ENCODE measurements at regions not wholly inside any gene's neighbourhood (a gene's known extent, or its start where the extent isn't known, plus 50 kb on each side); places are given as distances from the start of the nearest gene placed in this dataset.

- Mint-ChIP-seq H3K4me3 (no peak overlapping the region), H3K36me3 (no peaks in the 10 kb centered on the region), H3K27ac (no peak overlapping the region), H3K4me1 (no peaks in the 10 kb centered on the region), H3K27me3 (no peaks in the 10 kb centered on the region), H3K9me3 (peaks cover 17 to 43% (median 18%) of the 10 kb centered on the region in 3 donors)
- Histone ChIP-seq H3K9me3 (no peaks in the 10 kb centered on the region), H3K27ac (ENCODE audit: low read length) (no peak overlapping the region), H3K4me1 (ENCODE audit: control insufficient read depth in 1 of 2, extremely low read depth in 1 of 2, insufficient read depth in 2 of 2, low read length in 2 of 2) (no peaks in the 10 kb centered on the region), H3K27me3 (replicated peaks in 1 of 2; ENCODE audit: control insufficient read depth in 2 of 2, extremely low read depth in 1 of 2, insufficient read depth in 2 of 2, low read length in 1 of 2) (no peaks in the 10 kb centered on the region), H3K36me3 (ENCODE audit: control insufficient read depth in 2 of 2, extremely low read depth in 1 of 2, insufficient read depth in 1 of 2, low read length in 1 of 2) (no peaks in the 10 kb centered on the region), H3K4me3 (ENCODE audit: control insufficient read depth in 1 of 2, extremely low read depth in 1 of 2, low read length in 1 of 2) (no peak overlapping the region)
- DNase-seq = no peak
- ChIA-PET CTCF (no interaction called here), POLR2A (no interaction called here)
- ATAC-seq (replicated peaks in 1 of 4) = no peak
- WGBS (ENCODE audit: insufficient coverage) = 90% methylated on average over 1 of the region's 1 CpG
These were observed 1074.7 kb downstream of the ADGRL3 start for GRCh38 chr4:62274782-62275181.

GRCh38 chr4:62271107-62271506 lies 1071.0 kb downstream of the ADGRL3 start:
- POLR2A ChIA-PET = no interaction called here
- Mint-ChIP-seq H3K9me3 (peaks cover 18 to 32% (median 23%) of the 10 kb centered on the region in 3 donors), H3K4me3 (no peak overlapping the region), H3K27me3 (no peaks in the 10 kb centered on the region), H3K27ac (peak overlapping the region in 1 of 2 donors; percentile 44), H3K4me1 (no peaks in the 10 kb centered on the region), H3K36me3 (no peaks in the 10 kb centered on the region)
- Histone ChIP-seq H3K36me3 (ENCODE audit: control insufficient read depth in 2 of 2, extremely low read depth in 1 of 2, insufficient read depth in 1 of 2, low read length in 1 of 2) (no peaks in the 10 kb centered on the region), H3K9me3 (no peaks in the 10 kb centered on the region), H3K4me3 (ENCODE audit: control insufficient read depth in 1 of 2, extremely low read depth in 1 of 2, low read length in 1 of 2) (no peak overlapping the region), H3K27ac (ENCODE audit: low read length) (no peak overlapping the region), H3K4me1 (ENCODE audit: control insufficient read depth in 1 of 2, extremely low read depth in 1 of 2, insufficient read depth in 2 of 2, low read length in 2 of 2) (no peaks in the 10 kb centered on the region), H3K27me3 (replicated peaks in 1 of 2; ENCODE audit: control insufficient read depth in 2 of 2, extremely low read depth in 1 of 2, insufficient read depth in 2 of 2, low read length in 1 of 2) (no peaks in the 10 kb centered on the region)
- ATAC-seq (replicated peaks in 1 of 4) = no peak
- CTCF ChIA-PET = no interaction called here
- 100% methylated on average over 2 of the region's 4 CpGs for WGBS (ENCODE audit: insufficient coverage)
- DNase-seq = no peak

- Histone ChIP-seq H3K27ac (ENCODE audit: low read length) (no peak overlapping the region), H3K4me1 (ENCODE audit: control insufficient read depth in 1 of 2, extremely low read depth in 1 of 2, insufficient read depth in 2 of 2, low read length in 2 of 2) (no peaks in the 10 kb centered on the region), H3K9me3 (no peaks in the 10 kb centered on the region), H3K27me3 (replicated peaks in 1 of 2; ENCODE audit: control insufficient read depth in 2 of 2, extremely low read depth in 1 of 2, insufficient read depth in 2 of 2, low read length in 1 of 2) (no peaks in the 10 kb centered on the region), H3K36me3 (ENCODE audit: control insufficient read depth in 2 of 2, extremely low read depth in 1 of 2, insufficient read depth in 1 of 2, low read length in 1 of 2) (no peaks in the 10 kb centered on the region), H3K4me3 (ENCODE audit: control insufficient read depth in 1 of 2, extremely low read depth in 1 of 2, low read length in 1 of 2) (no peak overlapping the region)
- H3K4me1 Mint-ChIP-seq = no peaks in the 10 kb centered on the region
- H3K9me3 Mint-ChIP-seq = peaks cover 16 to 31% (median 21%) of the 10 kb centered on the region in 3 donors
- DNase-seq (no peak), ATAC-seq (replicated peaks in 1 of 4) (no peak)
- CTCF ChIA-PET = no interaction called here
- no peaks in the 10 kb centered on the region for H3K27me3 Mint-ChIP-seq
- POLR2A ChIA-PET = no interaction called here
- H3K36me3 Mint-ChIP-seq = no peaks in the 10 kb centered on the region
- 86% methylated on average over 1 of the region's 4 CpGs for WGBS (ENCODE audit: insufficient coverage)
- no peak overlapping the region for H3K4me3 Mint-ChIP-seq
- H3K27ac Mint-ChIP-seq = no peak overlapping the region
These were observed 1069.8 kb downstream of the ADGRL3 start for GRCh38 chr4:62269918-62270317.

GRCh38 chr4:62263454-62263853 lies 1063.3 kb downstream of the ADGRL3 start:
- H3K27ac ChIP-seq (ENCODE audit: low read length) = no peak overlapping the region
- H3K4me1 Mint-ChIP-seq = no peaks in the 10 kb centered on the region
- H3K4me3 Mint-ChIP-seq = no peak overlapping the region
- ChIA-PET CTCF (interaction anchor here in 1 of 2 donors (0.5 kb wide), 1 partner anchor 32 kb away, joined by 3 read pairs; no protein-coding TSS in a partner anchor), POLR2A (no interaction called here)
- no peaks in the 10 kb centered on the region for H3K36me3 Mint-ChIP-seq
- H3K9me3 Mint-ChIP-seq = peaks cover 7 to 13% (median 9%) of the 10 kb centered on the region in 3 donors
- ATAC-seq (replicated peaks in 1 of 4) (no peak), DNase-seq (no peak)
- no peaks in the 10 kb centered on the region for H3K9me3 ChIP-seq
- no peaks in the 10 kb centered on the region for H3K27me3 Mint-ChIP-seq
- no peak overlapping the region for H3K4me3 ChIP-seq (ENCODE audit: control insufficient read depth in 1 of 2, extremely low read depth in 1 of 2, low read length in 1 of 2)
- no peaks in the 10 kb centered on the region for H3K27me3 ChIP-seq (replicated peaks in 1 of 2; ENCODE audit: control insufficient read depth in 2 of 2, extremely low read depth in 1 of 2, insufficient read depth in 2 of 2, low read length in 1 of 2)
- H3K4me1 ChIP-seq (ENCODE audit: control insufficient read depth in 1 of 2, extremely low read depth in 1 of 2, insufficient read depth in 2 of 2, low read length in 2 of 2) = no peaks in the 10 kb centered on the region
- no peaks in the 10 kb centered on the region for H3K36me3 ChIP-seq (ENCODE audit: control insufficient read depth in 2 of 2, extremely low read depth in 1 of 2, insufficient read depth in 1 of 2, low read length in 1 of 2)
- no peak overlapping the region for H3K27ac Mint-ChIP-seq

GRCh38 chr4:62262676-62263075 lies 1062.5 kb downstream of the ADGRL3 start:
- Histone ChIP-seq H3K27ac (ENCODE audit: low read length) (no peak overlapping the region), H3K4me3 (ENCODE audit: control insufficient read depth in 1 of 2, extremely low read depth in 1 of 2, low read length in 1 of 2) (no peak overlapping the region), H3K4me1 (ENCODE audit: control insufficient read depth in 1 of 2, extremely low read depth in 1 of 2, insufficient read depth in 2 of 2, low read length in 2 of 2) (no peaks in the 10 kb centered on the region), H3K36me3 (ENCODE audit: control insufficient read depth in 2 of 2, extremely low read depth in 1 of 2, insufficient read depth in 1 of 2, low read length in 1 of 2) (no peaks in the 10 kb centered on the region), H3K27me3 (replicated peaks in 1 of 2; ENCODE audit: control insufficient read depth in 2 of 2, extremely low read depth in 1 of 2, insufficient read depth in 2 of 2, low read length in 1 of 2) (no peaks in the 10 kb centered on the region), H3K9me3 (no peaks in the 10 kb centered on the region)
- ChIA-PET CTCF (no interaction called here), POLR2A (no interaction called here)
- H3K27ac Mint-ChIP-seq = no peak overlapping the region
- H3K36me3 Mint-ChIP-seq = no peaks in the 10 kb centered on the region
- WGBS (ENCODE audit: insufficient coverage) = no CpG with 5 or more reads among the region's 1 CpG
- ATAC-seq (replicated peaks in 1 of 4) (no peak), DNase-seq (no peak)
- H3K27me3 Mint-ChIP-seq = no peaks in the 10 kb centered on the region
- H3K4me3 Mint-ChIP-seq = no peak overlapping the region
- H3K4me1 Mint-ChIP-seq = no peaks in the 10 kb centered on the region
- peaks cover 7 to 13% (median 9%) of the 10 kb centered on the region in 3 donors for H3K9me3 Mint-ChIP-seq

GRCh38 chr4:62260254-62260653 lies 1060.1 kb downstream of the ADGRL3 start:
- DNase-seq (no peak), ATAC-seq (replicated peaks in 1 of 4) (no peak)
- Histone ChIP-seq H3K4me1 (ENCODE audit: control insufficient read depth in 1 of 2, extremely low read depth in 1 of 2, insufficient read depth in 2 of 2, low read length in 2 of 2) (no peaks in the 10 kb centered on the region), H3K9me3 (no peaks in the 10 kb centered on the region), H3K4me3 (ENCODE audit: control insufficient read depth in 1 of 2, extremely low read depth in 1 of 2, low read length in 1 of 2) (no peak overlapping the region), H3K27me3 (replicated peaks in 1 of 2; ENCODE audit: control insufficient read depth in 2 of 2, extremely low read depth in 1 of 2, insufficient read depth in 2 of 2, low read length in 1 of 2) (no peaks in the 10 kb centered on the region), H3K36me3 (ENCODE audit: control insufficient read depth in 2 of 2, extremely low read depth in 1 of 2, insufficient read depth in 1 of 2, low read length in 1 of 2) (no peaks in the 10 kb centered on the region), H3K27ac (ENCODE audit: low read length) (no peak overlapping the region)
- H3K9me3 Mint-ChIP-seq = peaks cover 7 to 19% (median 17%) of the 10 kb centered on the region in 3 donors
- no peaks in the 10 kb centered on the region for H3K27me3 Mint-ChIP-seq
- H3K27ac Mint-ChIP-seq = no peak overlapping the region
- no peaks in the 10 kb centered on the region for H3K36me3 Mint-ChIP-seq
- ChIA-PET POLR2A (no interaction called here), CTCF (no interaction called here)
- no peak overlapping the region for H3K4me3 Mint-ChIP-seq
- H3K4me1 Mint-ChIP-seq = no peaks in the 10 kb centered on the region
- 72% methylated on average over 2 of the region's 3 CpGs for WGBS (ENCODE audit: insufficient coverage)

- no peaks in the 10 kb centered on the region for H3K4me1 ChIP-seq (ENCODE audit: control insufficient read depth in 1 of 2, extremely low read depth in 1 of 2, insufficient read depth in 2 of 2, low read length in 2 of 2)
- no peaks in the 10 kb centered on the region for H3K27me3 ChIP-seq (replicated peaks in 1 of 2; ENCODE audit: control insufficient read depth in 2 of 2, extremely low read depth in 1 of 2, insufficient read depth in 2 of 2, low read length in 1 of 2)
- no peaks in the 10 kb centered on the region for H3K27me3 Mint-ChIP-seq
- no peak overlapping the region for H3K27ac ChIP-seq (ENCODE audit: low read length)
- no peak overlapping the region for H3K4me3 Mint-ChIP-seq
- H3K36me3 ChIP-seq (ENCODE audit: control insufficient read depth in 2 of 2, extremely low read depth in 1 of 2, insufficient read depth in 1 of 2, low read length in 1 of 2) = no peaks in the 10 kb centered on the region
- DNase-seq (no peak), ATAC-seq (replicated peaks in 1 of 4) (no peak)
- H3K36me3 Mint-ChIP-seq = no peaks in the 10 kb centered on the region
- peaks cover 4% of the 10 kb centered on the region for H3K9me3 ChIP-seq
- ChIA-PET POLR2A (no interaction called here), CTCF (no interaction called here)
- H3K4me3 ChIP-seq (ENCODE audit: control insufficient read depth in 1 of 2, extremely low read depth in 1 of 2, low read length in 1 of 2) = no peak overlapping the region
- H3K9me3 Mint-ChIP-seq = peaks cover 0 to 18% (median 18%) of the 10 kb centered on the region in 3 donors
- no peak overlapping the region for H3K27ac Mint-ChIP-seq
- no peaks in the 10 kb centered on the region for H3K4me1 Mint-ChIP-seq
These were observed 1056.4 kb downstream of the ADGRL3 start for GRCh38 chr4:62256479-62256878.
